Stimulated activated naive CD8-positive, alpha-beta T cell treated with anti-CD3 and anti-CD28 coated beads, Interleukin-15, Interleukin-2, amounts not matched to agents 100 ng/mL and 50 ng/mL, for 24 hours (primary cell): ENCODE measurements at regions not wholly inside any gene's neighbourhood (a gene's known extent, or its start where the extent isn't known, plus 50 kb on each side); places are given as distances from the start of the nearest gene placed in this dataset.

Experiments
- H3K27ac Mint-ChIP-seq: one replicate; pipeline ENCODE4 v1.8.0; 2021; ENCODE audit warnings: mild to moderate bottlenecking, mixed read lengths
- H3K27me3 Mint-ChIP-seq: one replicate; pipeline ENCODE4 v1.8.0; 2021; ENCODE audit warnings: mixed read lengths
- H3K36me3 Mint-ChIP-seq: one replicate; pipeline ENCODE4 v1.8.0; 2021; ENCODE audit warnings: low read depth, mixed read lengths
- H3K4me1 Mint-ChIP-seq: one replicate; pipeline ENCODE4 v1.8.0; 2021; ENCODE audit warnings: low read depth, mixed read lengths
- H3K4me3 Mint-ChIP-seq: one replicate; pipeline ENCODE4 v1.8.0; 2021; ENCODE audit warnings: mild to moderate bottlenecking, mixed read lengths
- H3K9me3 Mint-ChIP-seq: one replicate; pipeline ENCODE4 v1.8.0; 2021; ENCODE audit warnings: mixed read lengths

DNA sequence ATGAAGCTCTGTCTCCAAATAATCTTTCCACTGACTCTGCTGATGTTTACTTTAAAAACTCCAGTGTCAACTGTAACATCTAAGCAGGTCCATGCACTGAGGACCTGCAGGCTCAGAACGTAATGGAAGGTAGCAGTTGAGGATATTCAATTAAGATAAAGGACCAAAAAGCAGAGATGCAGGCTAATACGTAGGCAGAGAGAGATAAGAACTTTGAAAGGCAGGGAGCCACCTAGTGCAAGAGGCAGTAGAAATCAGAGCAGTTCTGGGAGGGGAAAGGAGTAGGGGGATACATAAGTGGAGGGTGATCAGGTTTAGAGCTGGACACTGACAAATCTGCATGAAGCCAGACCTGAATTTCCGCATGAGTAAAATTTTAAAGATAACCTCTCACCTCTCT is 114.5 kb upstream of the POM121L12 start:
- Mint-ChIP-seq H3K27ac (no peak overlapping the region), H3K9me3 (peaks cover 6% of the 10 kb centered on the region), H3K4me1 (no peaks in the 10 kb centered on the region), H3K27me3 (no peaks in the 10 kb centered on the region), H3K4me3 (no peak overlapping the region), H3K36me3 (no peaks in the 10 kb centered on the region)

DNA sequence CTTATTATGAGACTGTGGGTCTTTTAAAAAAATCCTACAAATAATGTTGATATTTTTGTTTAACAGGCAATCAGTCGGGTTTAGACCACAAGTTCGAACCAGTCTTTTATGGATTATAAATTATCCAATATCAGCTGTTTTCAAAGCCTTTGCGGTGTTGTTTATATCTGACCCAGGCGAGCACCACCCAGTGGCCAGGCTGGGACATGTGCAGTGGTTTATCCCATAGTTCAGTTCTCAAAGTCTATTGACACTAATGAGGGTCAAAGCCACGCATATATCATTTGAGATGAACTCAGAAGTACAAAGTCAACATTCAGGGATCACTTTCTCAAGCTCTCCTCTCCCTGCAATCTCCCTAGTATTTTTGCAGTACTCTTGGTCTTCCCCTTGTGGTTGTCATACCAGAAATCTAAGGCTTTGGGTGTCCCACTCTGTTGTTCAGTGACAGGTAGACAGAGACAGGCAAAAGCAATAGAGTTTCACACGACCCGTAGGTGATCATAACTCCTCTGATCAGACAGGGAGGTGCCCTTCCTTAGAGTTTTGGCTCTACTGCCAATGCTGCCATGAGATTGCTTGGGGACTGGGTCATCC is 117.4 kb upstream of the POM121L12 start:
- H3K4me1 Mint-ChIP-seq, result no peaks in the 10 kb centered on the region
- H3K4me3 Mint-ChIP-seq, result no peak overlapping the region
- peaks cover 3% of the 10 kb centered on the region for H3K9me3 Mint-ChIP-seq
- H3K36me3 Mint-ChIP-seq, result no peaks in the 10 kb centered on the region
- no peak overlapping the region for H3K27ac Mint-ChIP-seq
- H3K27me3 Mint-ChIP-seq, result no peaks in the 10 kb centered on the region

DNA sequence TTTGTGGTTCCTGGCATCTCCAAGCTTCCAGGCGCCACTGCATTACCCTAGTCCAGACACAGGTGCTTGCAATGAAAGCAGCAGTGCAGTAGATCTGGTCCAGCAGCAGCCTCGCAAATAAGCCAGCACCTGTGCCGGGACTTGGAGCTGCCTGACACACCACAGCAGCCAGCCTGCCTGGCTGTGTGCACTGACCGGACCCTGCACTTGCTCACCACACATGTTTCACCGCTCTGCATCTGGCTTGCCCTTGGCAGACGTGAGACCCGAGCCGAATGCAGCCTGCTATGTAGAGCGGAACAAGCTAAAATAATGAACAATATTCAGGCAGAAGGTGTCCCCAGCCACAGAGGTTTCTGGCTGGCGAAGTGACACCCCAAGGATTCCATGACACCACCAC is 123.6 kb upstream of the POM121L12 start:
- Mint-ChIP-seq H3K4me3 (no peak overlapping the region), H3K36me3 (no peaks in the 10 kb centered on the region), H3K27ac (no peak overlapping the region), H3K27me3 (no peaks in the 10 kb centered on the region), H3K9me3 (peaks cover 7% of the 10 kb centered on the region), H3K4me1 (no peaks in the 10 kb centered on the region)

DNA sequence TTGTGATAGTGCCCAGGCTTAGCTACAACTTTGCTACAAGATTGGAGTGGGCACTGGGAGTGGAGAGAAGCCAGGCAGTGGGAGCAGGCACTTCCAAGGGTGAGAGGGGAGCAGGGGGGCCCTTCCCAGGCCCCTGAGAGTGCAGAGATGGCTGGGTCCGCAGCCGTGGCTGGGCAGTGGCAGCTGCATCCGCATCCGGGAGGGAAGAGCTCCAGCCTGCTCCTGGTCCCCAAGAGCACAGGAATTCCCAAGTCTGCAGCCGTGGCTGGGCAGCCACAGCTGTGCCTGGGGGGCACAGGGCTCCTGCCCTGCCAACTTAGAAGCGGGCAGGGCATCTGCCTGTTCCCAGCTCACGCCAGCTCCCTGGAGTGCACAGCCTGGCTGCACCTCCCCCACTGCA is 124.1 kb upstream of the POM121L12 start:
- Mint-ChIP-seq H3K9me3 (peaks cover 7% of the 10 kb centered on the region), H3K36me3 (no peaks in the 10 kb centered on the region), H3K4me3 (no peak overlapping the region), H3K27ac (no peak overlapping the region), H3K4me1 (no peaks in the 10 kb centered on the region), H3K27me3 (no peaks in the 10 kb centered on the region)

DNA sequence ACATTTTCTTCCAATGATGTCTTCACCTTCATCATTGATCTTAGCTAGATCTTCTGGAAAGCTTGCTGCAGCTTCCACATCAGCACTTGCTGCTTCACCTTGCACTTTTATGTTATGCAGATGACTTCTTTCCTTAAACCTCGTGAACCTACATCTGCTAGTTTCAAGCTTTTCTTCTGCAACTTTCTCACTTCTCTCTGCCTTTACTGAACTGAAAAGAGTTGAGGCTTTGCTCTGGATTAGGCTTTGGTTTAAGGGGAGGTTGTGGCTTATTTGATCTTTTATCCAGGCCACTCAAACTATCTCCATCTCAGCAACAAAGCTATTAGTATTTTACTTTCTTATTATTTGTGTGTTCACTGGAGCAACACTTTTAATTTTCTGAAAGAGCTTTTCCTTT is 125.5 kb upstream of the POM121L12 start:
- Mint-ChIP-seq H3K27me3 (no peaks in the 10 kb centered on the region), H3K36me3 (no peaks in the 10 kb centered on the region), H3K4me3 (no peak overlapping the region), H3K4me1 (no peaks in the 10 kb centered on the region), H3K9me3 (peaks cover 7% of the 10 kb centered on the region), H3K27ac (no peak overlapping the region)

DNA sequence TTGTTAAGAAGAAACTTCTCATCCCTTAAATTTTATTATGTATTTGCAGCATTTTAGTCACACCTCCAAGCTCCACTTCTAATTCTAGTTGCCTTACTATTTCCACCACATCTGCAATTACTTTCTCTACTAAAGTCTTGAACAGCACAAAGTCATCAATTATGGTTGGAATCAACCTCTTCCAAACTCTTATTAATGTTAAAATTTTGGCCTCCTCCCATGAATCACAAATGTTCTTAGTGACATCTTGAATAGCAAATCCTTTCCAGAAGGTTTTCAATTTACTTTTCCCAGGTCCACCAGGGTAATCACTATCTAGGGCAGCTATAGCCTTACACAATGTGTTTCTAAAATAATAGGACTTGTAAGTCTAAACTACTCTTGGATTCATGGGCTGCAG is 126.3 kb upstream of the POM121L12 start:
- Mint-ChIP-seq H3K9me3 (peaks cover 7% of the 10 kb centered on the region), H3K4me3 (no peak overlapping the region), H3K4me1 (no peaks in the 10 kb centered on the region), H3K27me3 (no peaks in the 10 kb centered on the region), H3K27ac (no peak overlapping the region), H3K36me3 (no peaks in the 10 kb centered on the region)

DNA sequence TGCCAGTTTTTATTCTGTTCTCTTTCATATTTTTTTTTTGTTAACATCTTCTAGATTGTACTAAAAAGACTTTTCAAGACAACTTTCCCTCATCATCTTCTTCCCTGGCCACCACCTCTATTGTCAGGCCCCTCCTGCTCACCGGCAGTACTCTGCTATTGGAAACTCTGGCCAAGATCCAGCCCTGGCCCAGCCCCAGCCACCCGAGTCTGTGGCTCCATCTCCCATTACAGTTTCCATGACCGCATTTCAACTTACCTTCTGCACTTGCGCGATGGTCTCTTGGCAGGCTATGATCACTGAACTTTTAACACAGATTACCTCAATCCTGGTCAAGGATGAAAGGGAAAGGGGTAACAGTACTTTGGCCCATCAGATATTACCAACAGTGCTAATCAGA is 137.7 kb upstream of the POM121L12 start:
- H3K9me3 Mint-ChIP-seq, result no peaks in the 10 kb centered on the region
- no peaks in the 10 kb centered on the region for H3K36me3 Mint-ChIP-seq
- no peak overlapping the region for H3K4me3 Mint-ChIP-seq
- no peaks in the 10 kb centered on the region for H3K4me1 Mint-ChIP-seq
- H3K27ac Mint-ChIP-seq, result no peak overlapping the region
- no peaks in the 10 kb centered on the region for H3K27me3 Mint-ChIP-seq

DNA sequence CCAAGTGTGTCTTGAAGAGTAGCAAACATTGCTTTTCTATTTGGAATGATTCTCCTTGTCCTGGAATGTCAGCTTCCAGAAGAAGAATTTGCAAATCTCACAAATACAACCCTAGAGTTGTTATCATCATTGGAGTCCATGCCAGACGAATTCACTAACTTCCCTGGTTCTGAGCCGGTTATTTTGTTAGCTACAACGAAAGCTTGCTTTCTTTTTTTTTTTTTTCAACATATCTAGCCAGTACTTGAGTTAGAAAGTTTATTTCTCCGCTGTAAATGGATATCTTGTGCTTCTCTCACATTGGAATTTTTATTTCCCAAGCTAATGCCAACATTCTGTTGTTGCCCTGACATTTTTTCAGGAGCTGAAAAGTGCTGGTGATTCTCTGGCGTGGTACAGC is 138.1 kb upstream of the POM121L12 start:
- H3K27ac Mint-ChIP-seq, result no peak overlapping the region

DNA sequence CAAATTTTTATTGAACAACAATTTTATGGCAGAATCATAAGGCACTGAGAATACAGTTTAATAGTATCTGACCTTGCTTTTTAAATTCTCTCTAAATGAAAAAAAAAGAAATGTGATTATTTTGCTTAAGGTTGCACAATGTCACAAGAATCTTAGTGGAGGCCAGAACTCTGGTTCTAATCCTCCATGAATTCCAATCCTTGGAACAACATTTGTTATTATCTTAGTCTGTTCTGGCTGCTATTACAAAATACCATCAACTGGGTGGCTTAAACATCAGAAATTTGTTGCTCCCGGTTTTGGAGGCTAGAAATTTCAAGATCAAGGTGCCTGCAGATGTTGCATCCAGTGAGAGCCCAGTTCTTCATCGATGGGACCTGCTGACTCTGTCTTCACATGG is 158.2 kb upstream of the POM121L12 start:
- Mint-ChIP-seq H3K27me3 (no peaks in the 10 kb centered on the region), H3K4me3 (no peak overlapping the region), H3K27ac (no peak overlapping the region)

More for the DNA sequence above, 138.1 kb upstream of the POM121L12 start:
- H3K4me1 Mint-ChIP-seq, result no peaks in the 10 kb centered on the region
- H3K36me3 Mint-ChIP-seq, result no peaks in the 10 kb centered on the region
- no peak overlapping the region for H3K4me3 Mint-ChIP-seq
- peaks cover under 1% of the 10 kb centered on the region for H3K9me3 Mint-ChIP-seq
- no peaks in the 10 kb centered on the region for H3K27me3 Mint-ChIP-seq

DNA sequence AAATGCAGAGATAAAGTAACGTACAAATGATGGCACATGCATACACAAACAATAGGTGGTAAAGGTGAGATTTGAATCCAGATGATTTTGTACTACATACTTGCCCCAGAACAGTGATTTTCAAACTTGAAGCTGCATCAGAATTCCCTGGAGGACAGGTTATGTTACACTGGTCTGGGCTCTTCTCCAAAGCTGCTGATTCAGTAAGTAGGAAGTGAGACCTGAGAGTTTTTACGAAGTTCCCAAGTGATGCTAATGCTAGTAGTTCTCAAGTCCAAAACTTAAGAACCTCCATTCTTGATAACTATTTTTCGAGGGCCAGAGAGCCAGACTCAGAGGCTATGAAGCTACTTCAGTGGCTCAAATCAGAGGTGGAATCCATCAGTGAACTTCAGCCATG is 159.0 kb upstream of the POM121L12 start:
- H3K27ac Mint-ChIP-seq, result no peak overlapping the region
- H3K4me1 Mint-ChIP-seq, result no peaks in the 10 kb centered on the region
- no peak overlapping the region for H3K4me3 Mint-ChIP-seq
- no peaks in the 10 kb centered on the region for H3K27me3 Mint-ChIP-seq
- peaks cover 6% of the 10 kb centered on the region for H3K9me3 Mint-ChIP-seq
- no peaks in the 10 kb centered on the region for H3K36me3 Mint-ChIP-seq

More for the DNA sequence above, 158.2 kb upstream of the POM121L12 start:
- no peaks in the 10 kb centered on the region for H3K4me1 Mint-ChIP-seq
- peaks cover 6% of the 10 kb centered on the region for H3K9me3 Mint-ChIP-seq
- no peaks in the 10 kb centered on the region for H3K36me3 Mint-ChIP-seq

DNA sequence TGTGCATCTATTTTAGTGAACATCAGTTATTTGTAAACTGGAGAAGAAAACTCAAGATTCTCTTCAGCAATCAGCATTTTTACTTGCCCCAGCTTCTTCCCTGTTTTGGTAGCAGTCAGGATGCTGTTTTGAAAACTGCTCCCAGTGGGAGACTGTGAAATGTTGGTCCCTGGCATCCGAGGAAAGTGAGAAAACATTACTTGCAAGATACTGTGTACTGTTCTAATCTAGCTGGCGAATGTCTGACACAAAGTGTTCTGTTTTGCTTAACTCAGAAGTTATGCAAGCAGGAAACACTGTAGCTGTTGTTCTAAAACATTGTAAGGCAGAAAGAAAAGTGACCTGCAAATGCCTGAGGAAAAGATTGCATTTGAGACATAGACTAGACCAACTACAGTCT is 171.8 kb upstream of the POM121L12 start:
- H3K4me1 Mint-ChIP-seq, result no peaks in the 10 kb centered on the region
- H3K27ac Mint-ChIP-seq, result no peak overlapping the region
- H3K4me3 Mint-ChIP-seq, result no peak overlapping the region
- no peaks in the 10 kb centered on the region for H3K36me3 Mint-ChIP-seq
- no peaks in the 10 kb centered on the region for H3K27me3 Mint-ChIP-seq
- H3K9me3 Mint-ChIP-seq, result peaks cover 24% of the 10 kb centered on the region

DNA sequence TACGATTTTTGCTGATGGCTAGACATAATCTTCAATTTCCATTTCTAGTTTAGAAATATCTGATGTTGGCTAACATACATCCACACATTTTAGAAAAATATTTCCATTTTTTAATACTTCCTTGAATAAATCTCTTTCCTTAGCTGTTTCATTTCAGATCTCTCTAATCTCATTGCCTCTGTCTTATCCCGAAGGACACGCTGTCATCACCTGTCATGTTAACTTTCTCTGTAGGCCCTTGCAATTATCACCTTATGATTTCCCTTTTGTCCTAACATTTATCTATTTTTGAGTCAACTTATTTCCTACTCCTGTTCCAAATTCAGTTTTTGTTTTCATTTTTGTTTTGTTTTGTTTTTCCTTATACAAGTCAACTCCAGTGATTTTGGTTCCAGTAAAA is 173.1 kb upstream of the POM121L12 start:
- Mint-ChIP-seq H3K4me1 (no peaks in the 10 kb centered on the region), H3K9me3 (peaks cover 16% of the 10 kb centered on the region), H3K36me3 (no peaks in the 10 kb centered on the region), H3K4me3 (no peak overlapping the region), H3K27me3 (no peaks in the 10 kb centered on the region), H3K27ac (no peak overlapping the region)

DNA sequence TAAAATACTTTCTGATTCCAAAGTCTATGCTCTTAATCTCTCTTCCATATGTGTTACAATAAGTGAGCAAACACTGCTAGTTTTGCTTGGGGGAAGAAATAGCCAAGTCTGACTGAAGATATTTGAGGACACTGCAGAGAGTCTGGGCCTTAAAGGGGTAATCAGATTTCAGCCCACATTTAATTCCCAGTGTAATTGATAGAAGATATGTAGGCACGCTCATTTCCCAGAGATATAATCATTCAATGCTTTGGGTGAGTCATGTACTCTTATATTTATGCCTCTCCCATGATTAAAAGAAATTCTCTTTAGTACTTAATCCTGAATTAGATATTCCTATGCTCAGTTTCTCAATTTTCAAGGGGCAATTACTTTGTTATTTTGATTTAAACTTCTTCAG is 178.1 kb upstream of the POM121L12 start:
- Mint-ChIP-seq H3K4me1 (no peaks in the 10 kb centered on the region), H3K4me3 (no peak overlapping the region), H3K9me3 (peaks cover 9% of the 10 kb centered on the region), H3K36me3 (no peaks in the 10 kb centered on the region), H3K27ac (no peak overlapping the region), H3K27me3 (no peaks in the 10 kb centered on the region)

DNA sequence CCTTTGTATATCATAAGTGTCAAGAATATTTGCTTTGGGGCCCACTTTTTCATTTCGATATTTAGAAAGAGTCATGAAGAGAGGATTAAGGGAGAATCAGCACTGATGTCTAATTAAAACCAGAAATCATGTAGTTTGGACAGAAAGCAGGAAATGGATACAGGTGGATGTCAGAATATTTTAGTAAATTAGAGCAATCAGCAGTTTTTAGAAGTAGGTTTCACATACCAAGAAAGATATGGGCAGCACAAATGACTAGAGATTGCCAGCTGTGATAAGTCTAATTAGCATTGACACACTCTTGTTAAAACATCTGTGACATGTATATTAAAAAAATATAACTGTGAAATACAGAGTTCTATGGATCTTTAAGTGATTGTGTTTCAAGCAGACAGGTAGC is 180.8 kb upstream of the POM121L12 start:
- H3K36me3 Mint-ChIP-seq, result no peaks in the 10 kb centered on the region
- H3K4me1 Mint-ChIP-seq, result no peaks in the 10 kb centered on the region
- no peaks in the 10 kb centered on the region for H3K27me3 Mint-ChIP-seq
- H3K27ac Mint-ChIP-seq, result no peak overlapping the region
- H3K9me3 Mint-ChIP-seq, result peaks cover 4% of the 10 kb centered on the region
- no peak overlapping the region for H3K4me3 Mint-ChIP-seq

DNA sequence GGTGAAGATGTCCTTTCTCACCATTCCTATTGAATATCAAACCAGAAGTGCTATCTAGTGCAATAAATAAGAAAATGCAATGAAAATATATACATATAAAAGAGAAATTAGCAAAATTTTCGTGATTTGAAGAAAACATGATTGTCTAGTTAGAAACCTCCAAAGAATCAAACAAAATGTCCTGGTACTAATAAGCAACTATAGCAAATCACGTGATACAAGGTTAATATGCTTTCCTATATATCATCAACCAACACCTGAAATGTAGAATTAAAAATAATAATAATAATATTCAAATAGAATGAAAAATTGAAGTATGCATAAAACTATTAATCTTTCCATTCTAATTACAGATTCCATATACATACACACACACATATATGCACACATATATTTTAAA is 183.9 kb upstream of the POM121L12 start:
- Mint-ChIP-seq H3K4me3 (no peak overlapping the region), H3K9me3 (no peaks in the 10 kb centered on the region), H3K4me1 (no peaks in the 10 kb centered on the region)

DNA sequence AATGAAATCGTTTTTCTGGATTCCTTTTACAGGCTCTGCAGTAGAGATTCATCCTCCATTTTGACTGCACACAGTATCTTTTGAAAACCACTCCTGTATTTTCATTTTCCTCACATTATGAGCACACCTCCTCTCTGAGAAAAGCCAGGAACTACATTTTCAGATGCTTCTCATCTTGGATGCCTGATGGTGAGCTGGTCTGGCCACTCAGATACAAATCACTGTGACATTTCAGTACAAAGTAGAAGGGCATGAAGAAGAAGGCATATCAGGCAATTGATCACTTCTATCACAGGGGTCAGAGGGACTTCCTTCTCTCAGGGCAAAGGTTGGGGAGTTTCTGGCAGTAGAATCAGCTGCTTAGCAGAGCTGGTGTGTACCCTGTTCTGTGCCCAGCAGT is 192.0 kb upstream of the POM121L12 start:
- Mint-ChIP-seq H3K4me3 (no peak overlapping the region), H3K4me1 (no peaks in the 10 kb centered on the region), H3K27ac (no peak overlapping the region), H3K9me3 (peaks cover 8% of the 10 kb centered on the region), H3K36me3 (no peaks in the 10 kb centered on the region), H3K27me3 (no peaks in the 10 kb centered on the region)

More for the DNA sequence above, 183.9 kb upstream of the POM121L12 start:
- Mint-ChIP-seq H3K27ac (no peak overlapping the region), H3K36me3 (no peaks in the 10 kb centered on the region), H3K27me3 (no peaks in the 10 kb centered on the region)
